ENCODE measurements at regions not wholly inside any gene's neighbourhood (a gene's known extent, or its start where the extent isn't known, plus 50 kb on each side); places are given as distances from the start of the nearest gene placed in this dataset.
A peak's percentile ranks its signal among the peaks of the same experiment; 100 is the strongest.
"Not testable (repeated sequence)": the region's sequence is repeated elsewhere in the genome, so short reads cannot be mapped to it uniquely, and the experiment has no call there.

DNA sequence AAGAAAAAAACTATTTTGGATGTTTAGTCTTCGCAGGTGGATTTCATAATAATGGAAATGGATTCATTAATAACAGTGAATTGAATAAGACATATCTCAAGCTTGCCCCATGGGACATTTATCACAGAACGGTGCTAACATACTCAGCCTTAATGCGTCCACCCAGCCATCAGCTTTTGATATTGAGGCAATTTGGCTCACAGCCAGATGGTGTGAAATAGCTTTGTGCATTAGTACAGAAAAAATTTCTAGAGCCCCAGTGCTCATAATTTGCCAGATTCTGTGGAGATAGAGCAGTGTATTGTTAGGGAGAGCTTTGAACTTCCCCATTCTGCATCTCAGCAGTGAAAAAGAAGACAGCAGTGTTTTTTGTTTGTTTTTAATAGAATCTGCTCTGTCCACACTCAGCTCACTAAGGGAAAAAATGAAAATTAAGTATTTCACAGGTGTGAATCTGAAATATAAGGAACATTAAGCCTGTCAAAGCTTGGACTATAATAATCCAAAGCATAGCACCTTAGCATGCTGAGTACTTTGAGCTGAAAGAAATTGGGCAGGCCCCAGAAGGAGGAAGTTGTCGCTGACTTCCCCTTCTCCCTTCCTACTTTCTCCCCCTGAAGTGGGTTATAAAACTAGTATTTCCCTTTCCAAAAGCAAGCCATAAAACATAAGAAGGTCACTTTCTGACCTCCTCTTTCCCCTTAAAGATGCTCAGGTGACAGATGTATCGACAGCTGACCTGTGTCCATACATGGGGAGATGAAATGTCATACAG is 295.8 kb downstream of the MAGEB5 start:
- ChIA-PET CTCF (no interaction called here), POLR2A (no interaction called here)
- DNase-seq (ENCODE audit: extremely low spot score) = no peak
- TF ChIP-seq CTBP1 (IDR thresholded peaks at IDR 0.05; ENCODE audit: borderline replicate concordance) (no peak), NFRKB (IDR thresholded peaks at IDR 0.05) (no peak), SP1 (IDR thresholded peaks at IDR 0.05) (no peak), FOXK2 (IDR thresholded peaks at IDR 0.05) (no peak), L3MBTL2 (conservative IDR thresholded peaks at IDR 0.05) (no peak), ELF4 (IDR thresholded peaks at IDR 0.05) (no peak), FOXA1 (IDR thresholded peaks at IDR 0.05) (no peak), HDGF (IDR thresholded peaks at IDR 0.05; ENCODE audit: borderline replicate concordance) (no peak), ARNT (IDR thresholded peaks at IDR 0.05) (no peak), LEF1 (IDR thresholded peaks at IDR 0.05; ENCODE audit: borderline replicate concordance) (no peak)

DNA sequence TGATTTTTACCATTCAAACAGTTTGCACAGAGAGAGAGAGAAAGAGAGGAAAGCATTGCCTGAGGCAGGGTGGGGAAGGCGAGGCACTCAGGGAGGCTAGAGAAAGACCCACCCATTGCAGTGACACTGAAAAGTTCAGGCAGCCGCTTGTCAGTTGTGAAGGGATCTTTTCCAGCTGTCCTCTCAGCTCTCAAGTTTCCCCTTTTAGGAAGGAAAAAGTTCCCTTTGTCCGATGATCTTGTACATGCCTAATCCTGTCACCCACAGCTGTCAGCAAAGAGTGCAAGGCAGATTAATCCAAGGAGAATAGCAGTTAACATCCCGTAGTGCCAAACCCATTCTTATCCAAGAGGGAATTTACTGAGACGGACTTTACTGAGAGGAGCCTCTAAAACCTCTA is 255.0 kb downstream of the MAGEB5 start:
- POLR2A ChIA-PET = no interaction called here
- TF ChIP-seq SP1 (IDR thresholded peaks at IDR 0.05) (no peak), ARNT (IDR thresholded peaks at IDR 0.05) (no peak), FOXK2 (IDR thresholded peaks at IDR 0.05) (no peak), LEF1 (IDR thresholded peaks at IDR 0.05; ENCODE audit: borderline replicate concordance) (no peak), ZNF384 (IDR thresholded peaks at IDR 0.05) (no peak), TARDBP (IDR thresholded peaks at IDR 0.05) (no peak), BHLHE40 (IDR thresholded peaks at IDR 0.05; ENCODE audit: borderline replicate concordance) (no peak), CTBP1 (IDR thresholded peaks at IDR 0.05; ENCODE audit: borderline replicate concordance) (no peak), ELF4 (IDR thresholded peaks at IDR 0.05) (no peak), SUZ12 (IDR thresholded peaks at IDR 0.05) (no peak), FOXM1 (IDR thresholded peaks at IDR 0.05; ENCODE audit: borderline replicate concordance) (no peak), NFRKB (IDR thresholded peaks at IDR 0.05) (no peak), HDGF (IDR thresholded peaks at IDR 0.05; ENCODE audit: borderline replicate concordance) (no peak), FOXA1 (IDR thresholded peaks at IDR 0.05) (no peak), L3MBTL2 (conservative IDR thresholded peaks at IDR 0.05) (no peak)
- TF ChIP-seq, protein P1, sequence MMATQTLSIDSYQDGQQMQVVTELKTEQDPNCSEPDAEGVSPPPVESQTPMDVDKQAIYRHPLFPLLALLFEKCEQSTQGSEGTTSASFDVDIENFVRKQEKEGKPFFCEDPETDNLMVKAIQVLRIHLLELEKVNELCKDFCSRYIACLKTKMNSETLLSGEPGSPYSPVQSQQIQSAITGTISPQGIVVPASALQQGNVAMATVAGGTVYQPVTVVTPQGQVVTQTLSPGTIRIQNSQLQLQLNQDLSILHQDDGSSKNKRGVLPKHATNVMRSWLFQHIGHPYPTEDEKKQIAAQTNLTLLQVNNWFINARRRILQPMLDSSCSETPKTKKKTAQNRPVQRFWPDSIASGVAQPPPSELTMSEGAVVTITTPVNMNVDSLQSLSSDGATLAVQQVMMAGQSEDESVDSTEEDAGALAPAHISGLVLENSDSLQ (IDR thresholded peaks at IDR 0.05) = no peak
- CTCF ChIA-PET = no interaction called here
- DNase-seq (ENCODE audit: extremely low spot score) = no peak

DNA sequence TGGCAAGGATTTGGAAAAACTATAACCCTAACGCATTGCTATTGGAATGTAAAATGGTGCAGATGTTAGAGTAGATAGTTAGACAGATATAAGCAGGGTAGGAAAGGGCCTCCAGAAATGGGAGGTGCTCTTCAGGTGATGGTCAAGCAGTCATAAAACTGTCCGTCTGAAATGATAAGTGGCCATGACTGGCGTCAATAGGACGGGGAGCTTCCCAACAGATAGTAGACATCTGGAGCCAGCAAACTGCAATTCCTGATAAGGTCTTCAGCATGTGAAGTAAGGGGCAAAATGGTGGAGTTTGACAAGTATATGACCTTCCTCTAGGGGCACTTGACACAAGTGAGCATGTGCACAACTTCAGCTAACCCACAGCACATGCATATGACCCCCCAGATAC is 250.4 kb downstream of the MAGEB5 start:
- CTCF ChIA-PET = no interaction called here
- no peak for DNase-seq (ENCODE audit: extremely low spot score)
- POLR2A ChIA-PET = no interaction called here
- TF ChIP-seq HDGF (IDR thresholded peaks at IDR 0.05; ENCODE audit: borderline replicate concordance) (no peak), LEF1 (IDR thresholded peaks at IDR 0.05; ENCODE audit: borderline replicate concordance) (no peak), ELF4 (IDR thresholded peaks at IDR 0.05) (no peak), CTBP1 (IDR thresholded peaks at IDR 0.05; ENCODE audit: borderline replicate concordance) (no peak), FOXA1 (IDR thresholded peaks at IDR 0.05) (no peak), L3MBTL2 (conservative IDR thresholded peaks at IDR 0.05) (no peak), ZNF384 (IDR thresholded peaks at IDR 0.05) (no peak), TARDBP (IDR thresholded peaks at IDR 0.05) (no peak), FOXK2 (IDR thresholded peaks at IDR 0.05) (no peak), SUZ12 (IDR thresholded peaks at IDR 0.05) (no peak), BHLHE40 (IDR thresholded peaks at IDR 0.05; ENCODE audit: borderline replicate concordance) (no peak), NFRKB (IDR thresholded peaks at IDR 0.05) (no peak), FOXM1 (IDR thresholded peaks at IDR 0.05; ENCODE audit: borderline replicate concordance) (no peak), ARNT (IDR thresholded peaks at IDR 0.05) (no peak), SP1 (IDR thresholded peaks at IDR 0.05) (no peak)
- TF ChIP-seq, protein P1 (IDR thresholded peaks at IDR 0.05) = no peak

DNA sequence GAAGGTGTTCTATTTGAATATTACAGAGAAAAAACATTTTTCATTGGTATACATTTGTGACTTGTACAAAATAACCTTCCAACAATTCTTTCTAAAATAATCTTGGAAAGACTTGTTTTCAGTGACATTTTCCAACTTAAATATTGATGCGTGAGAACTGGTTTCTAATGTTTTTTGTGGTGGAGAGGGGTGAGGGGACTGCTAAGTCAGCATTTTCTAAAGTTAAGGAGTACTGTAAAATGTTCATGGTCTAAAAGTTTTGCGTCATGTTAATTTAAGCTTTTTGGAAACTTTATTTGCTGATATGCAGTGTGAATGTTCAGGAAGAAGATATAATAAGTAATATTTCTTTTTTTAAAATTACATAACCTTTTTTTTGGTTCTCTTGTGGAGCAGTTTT is 229.3 kb downstream of the MAGEB5 start:
- ChIA-PET POLR2A (no interaction called here), CTCF (no interaction called here)
- DNase-seq (ENCODE audit: extremely low spot score) = no peak
- TF ChIP-seq HDGF (IDR thresholded peaks at IDR 0.05; ENCODE audit: borderline replicate concordance) (no peak), FOXA1 (IDR thresholded peaks at IDR 0.05) (no peak)
- TF ChIP-seq, protein P1 (IDR thresholded peaks at IDR 0.05) = no peak

DNA sequence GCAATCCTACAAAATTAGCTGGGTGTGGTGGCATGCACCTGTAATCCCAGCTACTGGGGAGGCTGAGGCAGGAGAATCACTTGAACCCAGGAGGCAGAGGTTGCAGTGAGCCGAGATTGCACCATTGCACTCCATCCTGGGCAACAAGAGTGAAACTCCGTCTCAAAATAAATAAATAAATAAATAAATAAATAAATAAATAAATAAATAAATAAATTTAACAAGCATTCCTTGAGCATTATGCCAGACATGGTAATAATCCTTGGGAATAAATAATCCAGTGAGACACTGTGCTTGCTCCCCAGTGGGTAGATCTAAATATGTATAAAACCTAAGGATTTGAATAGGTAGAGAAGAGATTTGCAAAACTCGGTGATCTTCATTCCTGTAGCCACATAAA is 228.4 kb downstream of the MAGEB5 start:
- POLR2A ChIA-PET; CTCF ChIA-PET; DNase-seq (ENCODE audit: extremely low spot score): not testable (repeated sequence)

DNA sequence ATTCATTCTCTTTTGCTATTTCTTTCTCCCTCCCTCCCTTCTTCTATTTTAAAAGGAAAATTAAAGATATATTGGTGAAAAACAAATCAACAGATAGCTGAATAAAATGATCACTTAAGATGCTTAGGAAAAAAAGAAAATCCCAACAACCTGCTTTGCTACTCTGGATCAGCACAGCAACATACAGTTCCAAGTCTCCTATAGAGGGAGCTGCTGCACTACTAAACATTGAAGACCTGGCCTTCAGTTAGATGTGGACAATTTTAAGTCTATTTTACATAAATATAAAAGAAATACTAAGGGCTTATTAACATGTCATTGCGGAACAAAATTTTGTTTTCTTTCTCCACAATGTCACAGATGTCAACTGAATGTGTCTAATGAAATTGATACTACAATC is 226.4 kb downstream of the MAGEB5 start:
- TF ChIP-seq ARNT (IDR thresholded peaks at IDR 0.05) (no peak), HDGF (IDR thresholded peaks at IDR 0.05; ENCODE audit: borderline replicate concordance) (no peak), FOXK2 (IDR thresholded peaks at IDR 0.05) (no peak), ELF4 (IDR thresholded peaks at IDR 0.05) (no peak), FOXM1 (IDR thresholded peaks at IDR 0.05; ENCODE audit: borderline replicate concordance) (no peak), BHLHE40 (IDR thresholded peaks at IDR 0.05; ENCODE audit: borderline replicate concordance) (no peak), CTBP1 (IDR thresholded peaks at IDR 0.05; ENCODE audit: borderline replicate concordance) (no peak), TARDBP (IDR thresholded peaks at IDR 0.05) (no peak), L3MBTL2 (conservative IDR thresholded peaks at IDR 0.05) (no peak), ZNF384 (IDR thresholded peaks at IDR 0.05) (no peak), LEF1 (IDR thresholded peaks at IDR 0.05; ENCODE audit: borderline replicate concordance) (no peak), FOXA1 (IDR thresholded peaks at IDR 0.05) (no peak), NFRKB (IDR thresholded peaks at IDR 0.05) (no peak)
- TF ChIP-seq, protein P1 (IDR thresholded peaks at IDR 0.05) = no peak
- CTCF ChIA-PET = interaction anchor here (0.6 to 0.7 kb wide), 3 partner anchors 49 to 323 kb away, joined by 3 to 5 read pairs (median 4); no protein-coding TSS in a partner anchor
- POLR2A ChIA-PET = no interaction called here
- peak; percentile 21 for DNase-seq (ENCODE audit: extremely low spot score)

Measured in HEK293T (cell line).